Testis (tissue), 2 donors: ENCODE measurements at regions not wholly inside any gene's neighbourhood (a gene's known extent, or its start where the extent isn't known, plus 50 kb on each side); places are given as distances from the start of the nearest gene placed in this dataset.

Experiments
- CTCF ChIP-seq, 3 experiments: fragments of 450-650 bp in 2 of 3; fragments of 200-600 bp in 1 of 3; sonication (generic) in 1 of 3; IDR thresholded peaks; one replicate each; pipeline ENCODE4 v1.5.1; 2016 to 2019; ENCODE audit warnings: antibody characterized with exemption in 3 of 3, mild to moderate bottlenecking in 2 of 3, moderate library complexity in 1 of 3
- POLR2A ChIP-seq: fragments of 450-650 bp; IDR thresholded peaks from one replicate; pipeline ENCODE4 v1.6.1; 2017; ENCODE audit warnings: antibody characterized with exemption, mild to moderate bottlenecking, moderate library complexity

- TF ChIP-seq CTCF (IDR thresholded peaks at IDR 0.05) (no peak), POLR2A (no peak)
Measured at GRCh38 chr6:120876424-120876823, 457.9 kb downstream of the TBC1D32 start.
